ENCODE measurements at regions not wholly inside any gene's neighbourhood (a gene's known extent, or its start where the extent isn't known, plus 50 kb on each side); places are given as distances from the start of the nearest gene placed in this dataset.

- DNase-seq: peak; percentile 8
- no peak for TF ChIP-seq CTCF (IDR thresholded peaks at IDR 0.05; ENCODE audit: low read depth, low read length)
- Histone ChIP-seq H3K4me3 (ENCODE audit: low read depth, low read length) (no peak overlapping the region), H3K36me3 (no peaks in the 10 kb centered on the region), H3K27ac (no peak overlapping the region), H3K9me3 (ENCODE audit: severe bottlenecking) (no peaks in the 10 kb centered on the region), H3K27me3 (ENCODE audit: insufficient read depth, low read depth, severe bottlenecking) (peaks cover 6% of the 10 kb centered on the region)
Measured at GRCh38 chr11:50164050-50164449, 131.4 kb downstream of the OR4C45 start.

GRCh38 chr11:50169634-50170033 is 137.0 kb downstream of the OR4C45 start:
- no peak overlapping the region for H3K27ac ChIP-seq
- H3K36me3 ChIP-seq: no peaks in the 10 kb centered on the region
- H3K4me3 ChIP-seq (ENCODE audit: low read depth, low read length): no peak overlapping the region
- peaks cover 19% of the 10 kb centered on the region for H3K27me3 ChIP-seq (ENCODE audit: insufficient read depth, low read depth, severe bottlenecking)
- DNase-seq: no peak
- no peak for TF ChIP-seq CTCF (IDR thresholded peaks at IDR 0.05; ENCODE audit: low read depth, low read length)
- H3K9me3 ChIP-seq (ENCODE audit: severe bottlenecking): no peaks in the 10 kb centered on the region

GRCh38 chr11:50170115-50170514 is 137.4 kb downstream of the OR4C45 start:
- DNase-seq: no peak
- no peak for TF ChIP-seq CTCF (IDR thresholded peaks at IDR 0.05; ENCODE audit: low read depth, low read length)
- Histone ChIP-seq H3K27me3 (ENCODE audit: insufficient read depth, low read depth, severe bottlenecking) (peaks cover 19% of the 10 kb centered on the region), H3K4me3 (ENCODE audit: low read depth, low read length) (no peak overlapping the region), H3K36me3 (no peaks in the 10 kb centered on the region), H3K9me3 (ENCODE audit: severe bottlenecking) (no peaks in the 10 kb centered on the region), H3K27ac (no peak overlapping the region)

GRCh38 chr11:50174189-50174588 is 141.5 kb downstream of the OR4C45 start:
- H3K27me3 ChIP-seq (ENCODE audit: insufficient read depth, low read depth, severe bottlenecking): peaks cover 16% of the 10 kb centered on the region
- no peaks in the 10 kb centered on the region for H3K36me3 ChIP-seq
- no peak for DNase-seq
- H3K9me3 ChIP-seq (ENCODE audit: severe bottlenecking): no peaks in the 10 kb centered on the region
- TF ChIP-seq CTCF (IDR thresholded peaks at IDR 0.05; ENCODE audit: low read depth, low read length): no peak
- H3K27ac ChIP-seq: no peak overlapping the region
- no peak overlapping the region for H3K4me3 ChIP-seq (ENCODE audit: low read depth, low read length)

GRCh38 chr11:50174975-50175374 is 142.3 kb downstream of the OR4C45 start:
- Histone ChIP-seq H3K4me3 (ENCODE audit: low read depth, low read length) (no peak overlapping the region), H3K36me3 (no peaks in the 10 kb centered on the region), H3K27ac (no peak overlapping the region), H3K27me3 (ENCODE audit: insufficient read depth, low read depth, severe bottlenecking) (peaks cover 16% of the 10 kb centered on the region), H3K9me3 (ENCODE audit: severe bottlenecking) (no peaks in the 10 kb centered on the region)
- TF ChIP-seq CTCF (IDR thresholded peaks at IDR 0.05; ENCODE audit: low read depth, low read length): no peak
- no peak for DNase-seq

GRCh38 chr11:50178737-50179136 is 146.1 kb downstream of the OR4C45 start:
- Histone ChIP-seq H3K4me3 (ENCODE audit: low read depth, low read length) (no peak overlapping the region), H3K36me3 (no peaks in the 10 kb centered on the region), H3K9me3 (ENCODE audit: severe bottlenecking) (no peaks in the 10 kb centered on the region)

More at GRCh38 chr11:50178737-50179136, 146.1 kb downstream of the OR4C45 start:
- DNase-seq: no peak
- no peak for TF ChIP-seq CTCF (IDR thresholded peaks at IDR 0.05; ENCODE audit: low read depth, low read length)
- Histone ChIP-seq H3K27ac (no peak overlapping the region), H3K27me3 (ENCODE audit: insufficient read depth, low read depth, severe bottlenecking) (peaks cover 3% of the 10 kb centered on the region)
